A549 (cell line): ENCODE measurements at regions not wholly inside any gene's neighbourhood (a gene's known extent, or its start where the extent isn't known, plus 50 kb on each side); places are given as distances from the start of the nearest gene placed in this dataset.
A peak's percentile ranks its signal among the peaks of the same experiment; 100 is the strongest.

Source experiments
- ATAC-seq, 2 experiments: fragments of 200-7000 bp in 1 of 2; fragments of >200 bp in 1 of 2; cut with Nextera tagmentation in 1 of 2; cut with Tn5 transposase in 1 of 2; 3 replicates each; pipeline versions ENCODE4 v1.8.0 to v1.9.1; 2018 to 2020; ENCODE audit warnings: mild to moderate bottlenecking in 1 of 2, moderate library complexity in 1 of 2
- CTCF ChIA-PET: fragments of 300-600 bp; sonication (Branson Sonifier 250); formaldehyde crosslinking; extraction: SDS; loops from one replicate; lab custom pipeline; 2021; ENCODE audit warnings: antibody characterized with exemption, inconsistent platforms; lab: Yijun Ruan, JAX
- POLR2A ChIA-PET: fragments of 350-600 bp; formaldehyde crosslinking; extraction: SDS; loops from one replicate; lab custom pipeline; 2021; ENCODE audit warnings: antibody characterized with exemption, inconsistent platforms; lab: Yijun Ruan, JAX
- DNase-seq, 2 experiments: peaks; one replicate each; pipeline versions ENCODE4 v3.0.0 to v3.0.0-alpha.2; 2011 to 2016; ENCODE audit warnings: low read depth in 1 of 2, low spot score in 1 of 2
- FAIRE-seq: peaks from 2 replicates; lab custom pipeline; 2011; peaks lifted over from hg19 to GRCh38; lab: Jason Lieb, UNC
- H3K27ac ChIP-seq, 2 experiments: fragments of >200 bp; sonication (Bioruptor Twin); formaldehyde crosslinking; 3 replicates each; pipeline ENCODE4 v1.5.1; 2016 to 2017
- H3K4me1 ChIP-seq: fragments of >200 bp; sonication (Bioruptor Twin); formaldehyde crosslinking; 3 replicates; pipeline ENCODE4 v1.6.1; 2016
- H3K4me2 ChIP-seq: fragments of >200 bp; sonication (Bioruptor Twin); formaldehyde crosslinking; 3 replicates; pipeline ENCODE4 v1.6.1; 2016
- H3K4me3 ChIP-seq: fragments of >200 bp; sonication (Bioruptor Twin); formaldehyde crosslinking; 3 replicates; pipeline ENCODE4 v1.5.1; 2016
- H3K9me3 ChIP-seq: fragments of >200 bp; sonication (Bioruptor Twin); formaldehyde crosslinking; 3 replicates; pipeline ENCODE4 v1.6.1; 2016
- BCL3 ChIP-seq: fragments of >200 bp; sonication (Bioruptor Twin); formaldehyde crosslinking; IDR thresholded peaks from 3 replicates; pipeline ENCODE4 v1.6.1; 2016
- CBX8 ChIP-seq: fragments of 200-600 bp; sonication (generic); IDR thresholded peaks from 2 replicates; pipeline ENCODE4 v1.6.1; 2016
- CEBPB ChIP-seq, 2 experiments: fragments of >200 bp in 1 of 2; sonication (Bioruptor Twin) in 1 of 2; formaldehyde crosslinking in 1 of 2; IDR thresholded peaks; 2 replicates each; pipeline ENCODE4 v1.6.1; 2012 to 2016
- CHD4 ChIP-seq: fragments of 200-600 bp; sonication (generic); IDR thresholded peaks from 2 replicates; pipeline ENCODE4 v1.6.1; 2016; ENCODE audit warnings: antibody characterized with exemption, mild to moderate bottlenecking, borderline replicate concordance
- CTCF ChIP-seq: fragments of >200 bp; sonication (Bioruptor Twin); formaldehyde crosslinking; IDR thresholded peaks from 3 replicates; pipeline ENCODE4 v1.5.1; 2016
- FOSB ChIP-seq: fragments of 250-450 bp; sonication (Bioruptor Pico); IDR thresholded peaks from 2 replicates; pipeline ENCODE4 v1.5.0; 2020; ENCODE audit warnings: mild to moderate bottlenecking, moderate library complexity
- HDAC2 ChIP-seq: fragments of 200-600 bp; sonication (generic); IDR thresholded peaks from 2 replicates; pipeline ENCODE4 v1.6.1; 2016
- HMGXB4 ChIP-seq: fragments of 250-450 bp; sonication (Bioruptor Pico); IDR thresholded peaks from 2 replicates; pipeline ENCODE4 v1.5.0; 2021; ENCODE audit warnings: mild to moderate bottlenecking, moderate library complexity, borderline replicate concordance
- JUNB ChIP-seq: fragments of >200 bp; sonication (Bioruptor Twin); formaldehyde crosslinking; IDR thresholded peaks from 2 replicates; pipeline ENCODE4 v1.6.1; 2016
- KDM5A ChIP-seq: fragments of 200-600 bp; sonication (generic); IDR thresholded peaks from 2 replicates; pipeline ENCODE4 v1.6.1; 2016; ENCODE audit warnings: antibody characterized with exemption, mild to moderate bottlenecking
- MAFK ChIP-seq: fragments of 450-650 bp; IDR thresholded peaks from 2 replicates; pipeline ENCODE4 v1.6.1; 2014; ENCODE audit not compliant: partially characterized antibody
- PBX3 ChIP-seq: IDR thresholded peaks from 2 replicates; pipeline ENCODE4 v1.6.1; 2012
- POLR2A ChIP-seq: IDR thresholded peaks from 2 replicates; pipeline ENCODE4 v1.6.1; 2012; ENCODE audit warnings: mild to moderate bottlenecking, low read length
- POLR2AphosphoS2 ChIP-seq: conservative IDR thresholded peaks from 2 replicates; pipeline ENCODE4 v1.6.1; 2012; ENCODE audit warnings: low read length, improper control_type of control experiment, inconsistent platforms
- RAD21 ChIP-seq, 2 experiments: fragments of >200 bp in 1 of 2; sonication (Bioruptor Twin) in 1 of 2; formaldehyde crosslinking in 1 of 2; IDR thresholded peaks in 1 of 2; conservative IDR thresholded peaks in 1 of 2; 2 replicates in 1 of 2; 3 replicates in 1 of 2; pipeline ENCODE4 v1.6.1; 2012 to 2018; ENCODE audit warnings: inconsistent platforms in 1 of 2
- RARB ChIP-seq: fragments of 250-450 bp; sonication (Bioruptor Pico); IDR thresholded peaks from 2 replicates; pipeline ENCODE4 v1.8.0; 2021; ENCODE audit warnings: mild to moderate bottlenecking, moderate library complexity
- RNF2 ChIP-seq: fragments of 200-600 bp; sonication (generic); IDR thresholded peaks from 2 replicates; pipeline ENCODE4 v1.6.1; 2016; ENCODE audit warnings: low read depth, mild to moderate bottlenecking, antibody characterized with exemption, moderate library complexity, borderline replicate concordance
- SMC3 ChIP-seq: fragments of >200 bp; sonication (Bioruptor Twin); formaldehyde crosslinking; IDR thresholded peaks from 3 replicates; pipeline ENCODE4 v1.6.1; 2018; ENCODE audit warnings: inconsistent platforms
- SREBF2 ChIP-seq: fragments of 450-650 bp; IDR thresholded peaks from 2 replicates; pipeline ENCODE4 v1.6.1; 2014; ENCODE audit warnings: mild to moderate bottlenecking, moderate library complexity
- TFCP2L1 ChIP-seq: fragments of 250-450 bp; sonication (Bioruptor Pico); IDR thresholded peaks from 2 replicates; pipeline ENCODE4 v1.5.0; 2021; ENCODE audit warnings: mild to moderate bottlenecking
- TP53 ChIP-seq: fragments of 250-450 bp; sonication (Bioruptor Pico); IDR thresholded peaks from 2 replicates; pipeline ENCODE4 v1.5.0; 2021; ENCODE audit warnings: mild to moderate bottlenecking, moderate library complexity
- USF2 ChIP-seq: fragments of 450-650 bp; IDR thresholded peaks from 2 replicates; pipeline ENCODE4 v1.6.1; 2014; ENCODE audit warnings: antibody characterized with exemption
- ZC3H11A ChIP-seq: fragments of 450-650 bp; IDR thresholded peaks from 2 replicates; pipeline ENCODE4 v1.6.1; 2014; ENCODE audit warnings: antibody characterized with exemption, mild to moderate bottlenecking
- WGBS: methylation state at CpG from one replicate; pipeline ENCODE4 v1.1.6; 2017; ENCODE audit errors: missing lambda C conversion rate; 5-methylcytosine and 5-hydroxymethylcytosine counted together

GRCh38 chr6:44727651-44728630, 340.4 kb downstream of the CDC5L start:
- no peak overlapping the region for H3K4me3 ChIP-seq
- no peak for TF ChIP-seq CEBPB (IDR thresholded peaks at IDR 0.05)
- no peak for TF ChIP-seq JUNB
- no peak for TF ChIP-seq HDAC2
- no peak for TF ChIP-seq RNF2
- no peak for TF ChIP-seq ZC3H11A
- no peak for TF ChIP-seq MAFK
- no peak for TF ChIP-seq SMC3
- TF ChIP-seq FOSB (CRISPR knock-in tag) = no peak
- no peak for TF ChIP-seq CBX8
- TF ChIP-seq POLR2AphosphoS2 = no peak
- no peak overlapping the region for H3K27ac ChIP-seq
- ChIA-PET CTCF (no interaction called here), POLR2A (no interaction called here)
- H3K4me2 ChIP-seq = no peak overlapping the region
- H3K9me3 ChIP-seq = no peaks in the 10 kb centered on the region
- no peak for ATAC-seq
- H3K4me1 ChIP-seq = no peaks in the 10 kb centered on the region
- no peak for FAIRE-seq
- WGBS = 86% methylated on average over 40 of the region's 44 CpGs
- DNase-seq = no peak

- ATAC-seq (0 out of 6 replicates have a peak, but pooled peaks of 1 of the 2 experiments have one; percentile 39), FAIRE-seq (no peak), DNase-seq (no peak)
- CTCF ChIA-PET = interaction anchor here (0.8 to 1.5 kb wide), 2 partner anchors 16 to 75 kb away, joined by 3 read pairs; no protein-coding TSS in a partner anchor
- POLR2A ChIA-PET = no interaction called here
- H3K27ac ChIP-seq = no peak overlapping the region
- TF ChIP-seq HMGXB4 (CRISPR knock-in tag) = no peak
- TF ChIP-seq JUNB = no peak
- no peak for TF ChIP-seq BCL3
- no peak for TF ChIP-seq SREBF2
- TF ChIP-seq CTCF = no peak
- TF ChIP-seq USF2 = no peak
- TF ChIP-seq CHD4 = no peak
- TF ChIP-seq TFCP2L1 (CRISPR knock-in tag) = no peak
- TF ChIP-seq PBX3 = no peak
- no peak for TF ChIP-seq POLR2A
- no peak for TF ChIP-seq RARB (CRISPR knock-in tag)
- TF ChIP-seq TP53 (CRISPR knock-in tag) = no peak
- no peak for TF ChIP-seq RAD21 (conservative IDR thresholded peaks at IDR 0.05 in 1 of 2, IDR thresholded peaks at IDR 0.05 in 1 of 2)
- no peak for TF ChIP-seq KDM5A
- H3K4me3 ChIP-seq = no peak overlapping the region
- no peaks in the 10 kb centered on the region for H3K9me3 ChIP-seq
- no peak overlapping the region for H3K4me2 ChIP-seq
- 42% methylated on average over 7 of the region's 7 CpGs for WGBS
- H3K4me1 ChIP-seq = no peaks in the 10 kb centered on the region
These were observed 343.4 kb downstream of the CDC5L start for GRCh38 chr6:44730771-44731391.
